Bronchial epithelial cell (primary cell): ENCODE measurements at regions not wholly inside any gene's neighbourhood (a gene's known extent, or its start where the extent isn't known, plus 50 kb on each side); places are given as distances from the start of the nearest gene placed in this dataset.

Experiments used
- DNase-seq: peaks from one replicate; pipeline ENCODE4 v3.0.0-alpha.2; 2010; ENCODE audit warnings: low read depth
- FAIRE-seq: peaks from 2 replicates; lab custom pipeline; 2011; peaks lifted over from hg19 to GRCh38; lab: Jason Lieb, UNC
- H3K27me3 ChIP-seq: 2 replicates; pipeline ENCODE4 v1.5.1; 2011; ENCODE audit warnings: low read length; ENCODE audit not compliant: control insufficient read depth, insufficient read depth
- H3K36me3 ChIP-seq: 2 replicates; pipeline ENCODE4 v1.5.1; 2011; ENCODE audit warnings: low read length; ENCODE audit not compliant: control insufficient read depth, insufficient read depth
- H3K4me3 ChIP-seq: 2 replicates; pipeline ENCODE4 v1.5.1; 2011; ENCODE audit warnings: mild to moderate bottlenecking, low read depth, low read length, control low read depth
- CTCF ChIP-seq: IDR thresholded peaks from 2 replicates; pipeline ENCODE4 v1.5.1; 2011; ENCODE audit warnings: mild to moderate bottlenecking, moderate library complexity, low read length, control low read depth, inconsistent platforms; ENCODE audit not compliant: insufficient read depth, severe bottlenecking

GRCh38 chr2:235131334-235132305, 179.8 kb downstream of the SH3BP4 start:
- Histone ChIP-seq H3K27me3 (no peaks in the 10 kb centered on the region), H3K4me3 (no peak overlapping the region), H3K36me3 (no peaks in the 10 kb centered on the region)
- FAIRE-seq = peak; percentile 36
- TF ChIP-seq CTCF = no peak
- no peak for DNase-seq

GRCh38 chr2:235132651-235133050, 180.8 kb downstream of the SH3BP4 start:
- TF ChIP-seq CTCF = no peak
- FAIRE-seq = no peak
- no peaks in the 10 kb centered on the region for H3K36me3 ChIP-seq
- DNase-seq = no peak
- no peaks in the 10 kb centered on the region for H3K27me3 ChIP-seq
- no peak overlapping the region for H3K4me3 ChIP-seq

GRCh38 chr2:235133837-235134236, 182.0 kb downstream of the SH3BP4 start:
- no peaks in the 10 kb centered on the region for H3K36me3 ChIP-seq
- FAIRE-seq (no peak), DNase-seq (no peak)
- no peaks in the 10 kb centered on the region for H3K27me3 ChIP-seq
- TF ChIP-seq CTCF = no peak
- H3K4me3 ChIP-seq = no peak overlapping the region

DNA sequence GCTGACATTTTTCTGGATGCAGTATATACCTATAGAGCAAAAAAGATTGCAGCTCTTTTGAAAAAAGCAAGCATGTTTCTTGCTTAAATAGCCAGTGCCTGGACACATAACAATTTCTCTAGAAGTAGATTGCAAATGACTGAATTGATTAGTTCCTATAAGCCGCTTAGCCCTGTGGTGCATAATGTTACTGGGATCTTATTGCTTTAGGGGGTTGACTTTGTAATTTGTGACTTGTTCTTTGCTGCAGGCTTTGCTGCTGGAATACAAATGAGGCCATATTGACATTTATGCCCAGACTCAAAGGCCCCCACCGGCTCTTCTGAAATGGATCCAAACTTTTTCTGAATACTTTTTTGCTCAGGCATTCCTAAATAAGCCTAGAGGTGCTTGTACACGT, 182.6 kb downstream of the SH3BP4 start:
- FAIRE-seq = no peak
- H3K27me3 ChIP-seq = no peaks in the 10 kb centered on the region
- TF ChIP-seq CTCF = no peak

GRCh38 chr2:235135195-235135965, 183.6 kb downstream of the SH3BP4 start:
- no peak for FAIRE-seq

More for the DNA sequence above, 182.6 kb downstream of the SH3BP4 start:
- Histone ChIP-seq H3K4me3 (no peak overlapping the region), H3K36me3 (no peaks in the 10 kb centered on the region)
- DNase-seq = no peak

More at GRCh38 chr2:235135195-235135965, 183.6 kb downstream of the SH3BP4 start:
- no peak overlapping the region for H3K4me3 ChIP-seq
- DNase-seq = no peak
- H3K36me3 ChIP-seq = no peaks in the 10 kb centered on the region
- no peak for TF ChIP-seq CTCF
- H3K27me3 ChIP-seq = no peaks in the 10 kb centered on the region
